ENCODE measurements at regions not wholly inside any gene's neighbourhood (a gene's known extent, or its start where the extent isn't known, plus 50 kb on each side); places are given as distances from the start of the nearest gene placed in this dataset.

DNA sequence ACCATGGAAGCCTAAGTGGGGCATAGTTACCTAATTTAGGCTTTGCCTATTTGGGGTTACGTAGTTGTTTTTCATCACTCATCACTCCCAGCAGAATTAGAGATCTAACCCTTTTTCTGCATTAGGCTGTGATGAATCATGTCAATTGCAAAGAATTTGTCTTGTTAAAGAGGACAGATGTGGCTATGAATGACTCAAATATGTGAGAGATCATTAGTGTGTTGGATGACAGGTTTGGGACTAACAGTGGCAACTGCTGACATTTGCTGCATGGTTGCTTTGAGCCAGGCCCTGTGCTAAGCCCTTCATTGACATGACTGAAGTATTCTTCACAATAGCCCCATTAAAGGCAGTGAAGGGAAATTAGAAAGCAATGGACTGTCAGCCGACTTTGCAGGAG, 83.4 kb upstream of the BMPER start:
- no peak for DNase-seq

DNA sequence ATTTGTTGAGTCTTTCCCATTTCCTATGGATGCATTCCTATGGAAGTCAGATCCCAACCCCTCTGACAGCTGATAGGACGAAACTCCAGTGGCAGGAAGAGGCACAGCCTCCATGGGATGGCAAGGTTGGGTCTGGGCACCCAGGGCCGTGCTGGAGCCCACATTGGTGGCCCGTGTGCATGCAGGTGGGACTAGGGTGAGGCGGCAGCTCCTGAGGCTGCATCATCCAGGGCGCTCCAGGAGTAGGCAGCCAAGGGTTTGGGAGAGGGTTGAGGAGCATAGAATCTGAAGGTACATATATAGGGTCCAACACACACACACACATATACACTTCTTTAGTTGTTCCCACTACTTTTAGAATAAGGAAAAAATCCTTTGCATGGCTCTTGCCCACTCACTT, 81.4 kb upstream of the BMPER start:
- no peak for DNase-seq

DNA sequence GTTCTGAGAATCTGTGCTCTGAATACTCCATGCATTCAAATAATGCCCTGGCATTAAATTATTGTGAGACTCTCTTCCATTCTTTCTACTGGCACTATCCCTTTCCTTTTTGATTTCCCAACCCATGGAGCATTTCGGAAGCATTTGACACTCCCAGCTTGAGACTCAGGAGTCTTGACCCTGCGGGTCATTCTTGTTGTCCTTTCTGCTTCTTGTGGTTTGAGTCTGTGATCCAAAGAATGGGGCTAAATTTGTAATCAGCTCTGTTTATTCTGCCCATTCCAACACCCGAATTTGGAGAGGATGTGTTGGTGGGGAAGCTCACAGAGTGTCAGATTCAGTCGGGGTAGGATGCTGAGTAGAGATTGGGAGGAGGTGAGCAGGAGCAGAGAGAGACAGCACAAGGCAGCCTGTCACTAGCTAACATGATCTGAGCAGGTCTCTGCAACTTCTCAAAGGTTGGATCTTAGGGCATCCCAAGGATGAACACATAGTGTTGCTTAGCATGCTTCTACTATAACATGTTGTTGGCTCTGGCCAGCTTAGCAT, 80.4 kb upstream of the BMPER start:
- DNase-seq: no peak

DNA sequence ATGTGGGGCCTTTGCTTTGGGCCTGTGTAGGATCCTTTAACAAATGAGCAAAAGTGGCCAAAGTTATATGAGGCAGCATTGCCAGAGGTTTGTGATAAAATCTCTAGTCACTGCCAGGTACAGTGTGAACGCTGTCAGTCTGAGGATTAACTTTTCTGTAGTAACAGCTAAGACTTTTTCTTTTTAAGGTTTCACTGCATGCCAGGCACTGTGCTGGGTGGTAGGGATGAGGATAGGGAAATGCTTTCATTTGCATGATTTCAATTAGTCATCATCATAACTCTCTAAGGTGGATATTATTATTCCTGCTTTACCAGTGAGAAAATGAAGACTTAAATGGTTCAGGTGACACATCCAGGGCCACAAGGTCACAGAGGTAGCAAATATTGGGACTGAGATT, 79.7 kb upstream of the BMPER start:
- no peak for DNase-seq

DNA sequence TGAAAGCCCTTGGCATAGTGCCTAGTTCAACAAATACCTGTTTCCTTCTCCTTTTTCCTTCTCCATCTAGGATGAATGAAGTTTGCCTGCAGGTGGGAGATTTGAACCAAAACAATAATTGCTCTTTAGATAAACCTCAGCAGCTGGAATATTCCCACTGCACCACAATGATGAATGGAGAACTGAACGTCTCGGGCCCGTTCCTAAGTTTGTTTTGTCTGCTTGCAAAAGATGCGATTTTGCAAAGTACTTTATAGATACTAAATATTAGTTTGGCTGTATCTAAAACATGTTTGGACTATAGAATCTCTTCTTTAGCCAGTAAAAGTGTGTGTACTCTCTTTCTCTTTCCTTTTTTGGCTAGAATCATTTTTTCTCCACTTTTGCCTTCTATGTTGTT, 75.8 kb upstream of the BMPER start:
- DNase-seq: no peak

- no peak for DNase-seq
These were observed 73.8 kb upstream of the BMPER start for GRCh38 chr7:33831389-33832141.

DNA sequence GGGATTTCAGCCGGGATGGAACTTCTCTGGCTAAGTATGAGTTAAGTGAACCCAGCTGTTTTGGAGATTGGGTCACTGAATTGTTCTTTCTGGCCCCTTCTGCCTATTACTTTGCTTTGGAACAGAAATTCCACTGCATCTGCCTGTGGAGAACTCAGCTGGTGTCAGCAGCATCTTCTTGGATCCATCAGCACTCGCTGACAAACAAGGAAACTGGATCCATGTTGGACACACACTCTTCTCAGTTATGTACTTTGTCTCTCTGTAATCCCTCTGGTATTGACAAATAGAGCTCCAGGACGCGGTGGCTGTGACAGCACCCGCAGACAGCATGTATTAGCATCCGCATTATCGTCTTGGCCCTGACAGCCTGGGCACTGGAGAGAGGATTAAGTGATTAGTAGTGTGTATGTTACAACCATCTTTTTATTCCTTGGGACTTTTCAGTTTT, 73.0 kb upstream of the BMPER start:
- DNase-seq: no peak

GRCh38 chr7:33836797-33837355, 68.5 kb upstream of the BMPER start:
- DNase-seq: no peak

- no peak for DNase-seq
These were observed 67.9 kb upstream of the BMPER start for GRCh38 chr7:33837356-33837851.

DNA sequence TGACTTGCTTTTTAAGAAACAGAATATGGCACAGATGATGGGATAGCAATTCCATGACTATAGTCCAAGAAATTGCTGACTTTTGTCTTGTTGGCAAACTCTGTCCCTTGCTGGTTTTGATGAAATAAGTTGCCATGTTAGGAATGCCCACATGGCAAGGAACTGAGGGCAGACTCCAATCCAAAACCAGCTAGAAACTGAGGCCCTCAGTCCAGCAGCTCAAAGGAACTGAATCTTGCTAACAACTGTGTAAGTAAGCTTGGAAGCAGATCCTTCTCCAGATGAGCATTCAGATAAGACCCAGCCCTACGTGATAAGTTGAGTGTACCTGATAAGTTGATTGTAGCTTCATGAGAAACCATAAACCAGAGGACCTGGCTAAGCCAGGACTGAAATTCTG, 64.3 kb upstream of the BMPER start:
- DNase-seq: no peak

GRCh38 chr7:33841705-33842129, 63.6 kb upstream of the BMPER start:
- no peak for DNase-seq

DNA sequence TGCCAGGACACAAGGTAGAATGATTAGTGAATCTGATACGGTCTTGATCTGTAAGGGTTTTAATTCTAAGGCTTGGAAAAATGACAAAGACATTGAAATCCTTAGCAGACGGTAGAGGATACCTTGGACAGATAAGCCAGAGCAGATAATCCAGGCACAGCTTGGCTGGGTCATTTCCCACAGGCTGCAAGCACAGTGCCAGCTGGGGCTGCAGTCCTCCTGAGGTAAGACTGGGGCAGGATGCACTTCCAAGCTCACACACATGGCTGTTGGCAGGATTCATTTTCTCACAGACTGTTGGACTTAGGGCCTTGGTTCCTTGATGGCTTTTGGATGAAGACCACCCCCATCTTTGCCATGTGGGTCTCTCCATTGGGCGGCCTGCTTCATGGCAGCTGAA, 63.2 kb upstream of the BMPER start:
- DNase-seq: no peak

GRCh38 chr7:33845991-33846509, 59.3 kb upstream of the BMPER start:
- no peak for DNase-seq

DNA sequence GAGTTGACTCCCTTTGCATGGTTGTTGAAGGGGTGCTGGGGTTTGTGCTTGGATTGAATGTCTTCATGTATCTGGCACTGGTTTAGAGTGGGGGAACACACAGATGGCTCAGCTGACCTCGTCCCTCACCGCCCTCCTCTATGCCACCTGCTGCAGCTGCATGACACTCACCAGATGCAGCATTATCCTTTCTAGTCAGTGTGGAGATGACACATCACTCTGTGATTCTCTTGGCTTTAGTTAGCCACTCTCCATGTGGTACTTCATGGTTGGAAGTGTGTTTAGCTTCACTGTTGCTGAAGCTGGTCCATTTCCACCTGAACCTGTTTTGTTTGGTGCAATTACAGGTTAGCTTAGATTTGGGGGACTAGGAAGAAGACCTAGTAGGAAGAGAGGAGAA, 56.3 kb upstream of the BMPER start:
- DNase-seq: no peak

- DNase-seq: no peak
These were observed 55.3 kb upstream of the BMPER start for GRCh38 chr7:33849971-33850559.

DNA sequence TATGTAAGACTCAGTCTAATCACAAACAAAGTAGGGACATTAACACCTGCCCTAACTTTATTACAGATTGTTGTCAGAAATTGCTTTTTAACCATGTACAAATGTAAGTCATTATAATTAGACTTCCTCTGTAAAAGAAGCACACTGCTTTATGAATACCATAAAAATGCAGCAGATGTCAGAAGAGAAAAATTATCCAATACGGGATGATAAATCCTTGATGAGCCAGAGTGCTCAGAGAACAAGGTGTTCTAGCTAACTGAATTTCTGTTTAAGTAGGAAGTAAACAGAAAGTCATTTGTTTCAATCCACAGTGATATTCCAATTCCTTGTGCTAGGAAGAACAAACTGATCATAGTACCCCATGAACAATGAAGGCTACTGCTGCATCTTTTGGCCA, 54.6 kb upstream of the BMPER start:
- no peak for DNase-seq

- DNase-seq: no peak
These were observed 52.5 kb upstream of the BMPER start for GRCh38 chr7:33852838-33853237.

DNA sequence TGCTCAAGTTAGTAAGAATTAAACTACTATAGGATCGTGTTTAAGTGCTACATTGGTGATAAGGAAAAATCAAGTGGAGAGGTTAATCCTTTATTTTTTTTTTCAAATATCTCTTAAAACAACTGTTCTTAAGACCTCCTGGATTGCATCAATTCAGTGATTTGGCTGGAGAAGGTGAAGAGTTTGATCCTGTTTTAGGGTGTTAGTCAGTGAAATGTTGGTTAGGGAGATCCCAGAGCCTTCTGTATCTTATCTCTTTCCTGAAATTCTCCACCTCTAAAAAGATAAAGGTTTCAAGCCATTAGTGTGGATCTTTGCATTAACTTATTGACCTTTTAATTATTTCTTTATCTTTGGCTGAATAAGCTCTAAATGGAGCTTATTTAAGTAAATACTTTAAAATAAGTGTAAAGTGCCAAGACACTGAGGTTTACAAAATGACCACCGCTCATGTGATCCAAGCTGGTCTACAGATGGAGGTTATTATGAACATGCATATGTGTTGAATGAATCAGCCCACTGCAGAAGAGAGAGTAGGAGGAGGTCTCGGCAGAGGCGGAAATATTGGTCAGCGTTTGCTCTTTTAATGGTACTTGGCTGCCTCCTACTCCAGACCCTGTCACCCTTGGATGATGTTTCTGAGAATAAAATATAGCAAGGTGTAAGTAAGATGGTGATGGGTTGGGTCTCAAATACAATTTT, 51.8 kb upstream of the BMPER start:
- DNase-seq: no peak

DNA sequence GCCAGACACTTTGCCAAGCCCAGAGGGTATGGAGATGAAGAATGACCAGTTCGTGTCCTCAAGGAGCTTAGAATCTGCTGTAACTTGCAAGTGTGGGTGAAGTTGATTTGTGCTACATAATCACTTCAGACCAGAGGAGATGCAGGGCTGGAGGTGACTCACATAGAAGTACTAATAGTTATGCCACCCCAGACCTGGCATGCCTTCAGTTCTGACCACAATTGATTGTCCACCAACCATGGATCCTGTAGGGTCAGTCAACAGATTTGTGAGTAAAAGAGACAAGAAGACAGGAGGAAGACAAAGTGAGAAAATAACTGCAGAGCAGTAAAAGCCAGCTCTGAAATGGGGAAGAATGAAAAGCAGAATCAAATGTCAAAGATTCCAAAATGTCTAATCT, 51.2 kb upstream of the BMPER start:
- DNase-seq: no peak

DNA sequence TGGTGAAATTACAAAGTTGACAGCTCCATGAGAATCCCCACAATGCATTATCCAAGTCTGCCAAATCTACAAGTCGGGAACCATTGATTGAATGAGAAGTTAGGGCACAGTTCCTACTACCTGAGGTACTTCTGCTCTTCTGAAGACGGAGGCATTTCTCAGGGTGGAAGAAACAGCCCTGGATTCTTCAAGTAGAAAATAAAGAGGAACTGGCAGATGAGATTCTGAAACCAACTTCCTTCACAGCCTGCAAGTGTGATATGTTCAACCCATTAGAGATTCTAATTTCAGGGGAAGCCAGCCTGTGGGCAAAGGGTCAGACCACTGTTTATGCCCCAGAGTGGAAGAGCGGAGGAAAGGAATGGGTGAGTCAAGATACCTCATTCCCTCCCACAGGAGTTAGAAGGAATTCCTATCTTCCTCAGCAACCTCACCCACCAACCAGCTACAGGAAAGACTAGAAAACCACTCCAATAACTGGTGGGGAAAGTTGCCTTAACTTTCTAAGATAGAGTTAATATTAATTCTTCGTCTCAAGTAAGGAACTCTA, 50.5 kb upstream of the BMPER start:
- DNase-seq: no peak

Measured in CD4-positive, alpha-beta T cell treated with Interleukin-17A for 1 hour (primary cell).